Mesenchymal stem cell (in vitro differentiated cells and primary cell): ENCODE measurements at regions not wholly inside any gene's neighbourhood (a gene's known extent, or its start where the extent isn't known, plus 50 kb on each side); places are given as distances from the start of the nearest gene placed in this dataset.

ENCODE experiments used
- DNase-seq: peaks from one replicate; pipeline ENCODE4 v3.0.0-alpha.2; 2013
- H2AFZ ChIP-seq: one replicate; pipeline ENCODE4 v1.6.1; 2013; ENCODE audit warnings: low read depth, mild to moderate bottlenecking, control low read depth, inconsistent platforms, low read length, moderate library complexity
- H2AK5ac ChIP-seq: 2 replicates; pipeline ENCODE4 v1.6.1; 2013; ENCODE audit warnings: low read length, moderate library complexity, mild to moderate bottlenecking, inconsistent platforms; ENCODE audit not compliant: severe bottlenecking
- H2BK120ac ChIP-seq: one replicate; pipeline ENCODE4 v1.6.1; 2013; ENCODE audit warnings: low read depth, mild to moderate bottlenecking, inconsistent platforms, low read length, moderate library complexity
- H2BK12ac ChIP-seq, 2 experiments: one replicate each; pipeline ENCODE4 v1.6.1; 2013; ENCODE audit warnings: inconsistent platforms in 2 of 2, low read length in 2 of 2, mild to moderate bottlenecking in 2 of 2, moderate library complexity in 2 of 2, control low read depth in 1 of 2
- H2BK15ac ChIP-seq: one replicate; pipeline ENCODE4 v1.6.1; 2013; ENCODE audit warnings: mild to moderate bottlenecking, low read depth, inconsistent platforms; ENCODE audit not compliant: poor library complexity, severe bottlenecking
- H2BK5ac ChIP-seq: 2 replicates; pipeline ENCODE4 v1.6.1; 2013; ENCODE audit warnings: low read depth, mild to moderate bottlenecking, low read length, control low read depth, inconsistent platforms; ENCODE audit not compliant: poor library complexity, severe bottlenecking
- H3K14ac ChIP-seq, 2 experiments: one replicate each; pipeline ENCODE4 v1.6.1; 2013; ENCODE audit warnings: inconsistent platforms in 2 of 2, low read length in 2 of 2, control low read depth in 1 of 2, mild to moderate bottlenecking in 1 of 2, moderate library complexity in 1 of 2
- H3K18ac ChIP-seq, 2 experiments: one replicate each; pipeline ENCODE4 v1.6.1; 2013; ENCODE audit warnings: inconsistent platforms in 2 of 2, low read length in 2 of 2, control low read depth in 1 of 2, low read depth in 1 of 2, mild to moderate bottlenecking in 1 of 2
- H3K23ac ChIP-seq, 2 experiments: one replicate each; pipeline ENCODE4 v1.6.1; 2013; ENCODE audit warnings: inconsistent platforms in 2 of 2, low read length in 2 of 2, mild to moderate bottlenecking in 2 of 2, moderate library complexity in 2 of 2, control low read depth in 1 of 2
- H3K27ac ChIP-seq: 2 replicates; pipeline ENCODE4 v1.5.1; 2013; ENCODE audit warnings: mild to moderate bottlenecking, moderate library complexity, low read length, control low read depth, inconsistent platforms; ENCODE audit not compliant: poor library complexity, severe bottlenecking
- H3K27me3 ChIP-seq, 2 experiments: 2 replicates each; pipeline versions ENCODE4 v1.6.1 to v1.7.0; 2013; ENCODE audit warnings: low read length in 2 of 2, mild to moderate bottlenecking in 2 of 2, moderate library complexity in 2 of 2, control low read depth in 1 of 2, inconsistent platforms in 1 of 2; ENCODE audit not compliant: control insufficient read depth in 1 of 2, insufficient read depth in 1 of 2
- H3K36me3 ChIP-seq, 2 experiments: 2 replicates each; pipeline versions ENCODE4 v1.6.1 to v1.7.0; 2013; ENCODE audit warnings: low read length in 2 of 2, control low read depth in 1 of 2, inconsistent platforms in 1 of 2, low read depth in 1 of 2, mild to moderate bottlenecking in 1 of 2; ENCODE audit not compliant: insufficient read depth in 2 of 2, control insufficient read depth in 1 of 2
- H3K4ac ChIP-seq, 2 experiments: one replicate each; pipeline ENCODE4 v1.6.1; 2013; ENCODE audit warnings: inconsistent platforms in 2 of 2, low read length in 2 of 2, mild to moderate bottlenecking in 2 of 2, moderate library complexity in 2 of 2, control low read depth in 1 of 2, low read depth in 1 of 2
- H3K4me1 ChIP-seq: 2 replicates; pipeline ENCODE4 v1.6.1; 2013; ENCODE audit warnings: low read depth, low read length, control low read depth; ENCODE audit not compliant: control insufficient read depth, insufficient read depth
- H3K4me2 ChIP-seq: 2 replicates; pipeline ENCODE4 v1.6.1; 2013; ENCODE audit warnings: low read length, mild to moderate bottlenecking, inconsistent platforms; ENCODE audit not compliant: poor library complexity, severe bottlenecking
- H3K4me3 ChIP-seq, 2 experiments: 2 replicates each; pipeline versions ENCODE4 v1.5.1 to v1.7.0; 2013; ENCODE audit warnings: low read length in 2 of 2, mild to moderate bottlenecking in 2 of 2, control low read depth in 1 of 2, low read depth in 1 of 2; ENCODE audit not compliant: insufficient read depth in 1 of 2
- H3K79me1 ChIP-seq: replicated peaks from 2 replicates; pipeline ENCODE4 v1.6.1; 2013; ENCODE audit warnings: mild to moderate bottlenecking, control low read depth, low read length, inconsistent platforms; ENCODE audit not compliant: poor library complexity, severe bottlenecking
- H3K9ac ChIP-seq: 2 replicates; pipeline ENCODE4 v1.7.0; 2013; ENCODE audit warnings: mild to moderate bottlenecking, low read length, moderate library complexity
- H3K9me3 ChIP-seq: 2 replicates; pipeline ENCODE4 v1.7.0; 2013; ENCODE audit warnings: mild to moderate bottlenecking, low read length; ENCODE audit not compliant: control insufficient read depth
- H4K8ac ChIP-seq: one replicate; pipeline ENCODE4 v1.6.1; 2013; ENCODE audit warnings: inconsistent platforms, mild to moderate bottlenecking, low read length, moderate library complexity
- H4K91ac ChIP-seq: one replicate; pipeline ENCODE4 v1.6.1; 2013; ENCODE audit warnings: mild to moderate bottlenecking, low read length, inconsistent platforms
- WGBS: methylation state at CpG from one replicate; pipeline ENCODE4 v1.1.7; 2013; ENCODE audit warnings: mixed read lengths; 5-methylcytosine and 5-hydroxymethylcytosine counted together

GRCh38 chr10:4262870-4263600 is 478.0 kb upstream of the KLF6 start:
- no peaks in the 10 kb centered on the region for H3K79me1 ChIP-seq
- no peak overlapping the region for H4K8ac ChIP-seq
- H2AK5ac ChIP-seq: no peak overlapping the region
- H3K4me3 ChIP-seq: no peak overlapping the region
- no peak overlapping the region for H3K14ac ChIP-seq
- H3K27me3 ChIP-seq: no peaks in the 10 kb centered on the region
- H4K91ac ChIP-seq: no peak overlapping the region
- no peak overlapping the region for H3K23ac ChIP-seq
- H3K4ac ChIP-seq: peak overlapping the region in 1 of 2 experiments; percentile 95
- peak overlapping the region in 1 of 2 experiments; percentile 95 for H3K18ac ChIP-seq
- DNase-seq: peak; percentile 37
- no peaks in the 10 kb centered on the region for H3K9me3 ChIP-seq
- H2BK12ac ChIP-seq: peak overlapping the region in 1 of 2 experiments; percentile 97
- H2BK5ac ChIP-seq: no peak overlapping the region
- H2BK120ac ChIP-seq: no peak overlapping the region
- 83% methylated on average over 3 of the region's 4 CpGs for WGBS
- H3K4me1 ChIP-seq: peaks cover 5% of the 10 kb centered on the region
- peak overlapping the region; percentile 39 for H2BK15ac ChIP-seq
- no peak overlapping the region for H2AFZ ChIP-seq
- H3K9ac ChIP-seq: no peak overlapping the region
- H3K27ac ChIP-seq: no peak overlapping the region
- H3K36me3 ChIP-seq: no peaks in the 10 kb centered on the region
- H3K4me2 ChIP-seq: no peak overlapping the region

GRCh38 chr10:4262449-4262848 is 477.4 kb upstream of the KLF6 start:
- H4K8ac ChIP-seq: no peak overlapping the region
- no peaks in the 10 kb centered on the region for H3K36me3 ChIP-seq
- no peak overlapping the region for H3K14ac ChIP-seq
- H3K27ac ChIP-seq: no peak overlapping the region
- H3K4ac ChIP-seq: no peak overlapping the region
- no peaks in the 10 kb centered on the region for H3K79me1 ChIP-seq
- no peak overlapping the region for H2BK15ac ChIP-seq
- H2AK5ac ChIP-seq: no peak overlapping the region
- no peak overlapping the region for H2BK12ac ChIP-seq
- H3K18ac ChIP-seq: peak overlapping the region in 1 of 2 experiments; percentile 48
- no peak for DNase-seq
- no peak overlapping the region for H3K4me3 ChIP-seq
- H3K9me3 ChIP-seq: no peaks in the 10 kb centered on the region
- no peak overlapping the region for H3K23ac ChIP-seq
- H3K27me3 ChIP-seq: no peaks in the 10 kb centered on the region
- no peak overlapping the region for H2BK5ac ChIP-seq
- H3K9ac ChIP-seq: no peak overlapping the region
- no peak overlapping the region for H2BK120ac ChIP-seq
- no peak overlapping the region for H4K91ac ChIP-seq
- WGBS: 79% methylated on average over 4 of the region's 4 CpGs
- H3K4me2 ChIP-seq: no peak overlapping the region
- no peak overlapping the region for H2AFZ ChIP-seq
- peaks cover 7% of the 10 kb centered on the region for H3K4me1 ChIP-seq

- Histone ChIP-seq H3K79me1 (no peaks in the 10 kb centered on the region), H2BK120ac (no peak overlapping the region), H3K23ac (no peak overlapping the region), H2AK5ac (no peak overlapping the region), H2BK15ac (no peak overlapping the region), H3K4me1 (peaks cover 7% of the 10 kb centered on the region), H3K4me3 (peak overlapping the region in 1 of 2 experiments; percentile 35), H3K27me3 (no peaks in the 10 kb centered on the region), H4K8ac (no peak overlapping the region), H4K91ac (no peak overlapping the region), H3K9me3 (peaks cover 5% of the 10 kb centered on the region), H3K27ac (no peak overlapping the region), H3K9ac (peak overlapping the region; percentile 28), H3K4ac (no peak overlapping the region), H2BK5ac (no peak overlapping the region), H3K4me2 (no peak overlapping the region), H3K18ac (no peak overlapping the region), H3K36me3 (no peaks in the 10 kb centered on the region), H3K14ac (no peak overlapping the region), H2AFZ (no peak overlapping the region), H2BK12ac (no peak overlapping the region)
- DNase-seq: peak; percentile 50
- 100% methylated on average over 1 of the region's 4 CpGs for WGBS
Observed at GRCh38 chr10:4260483-4261124, 475.6 kb upstream of the KLF6 start.

- Histone ChIP-seq H3K4me2 (no peak overlapping the region), H2BK12ac (peak overlapping the region; percentile 75 to 82), H3K79me1 (no peaks in the 10 kb centered on the region), H2BK120ac (peak overlapping the region; percentile 42), H2AFZ (no peak overlapping the region), H2BK15ac (no peak overlapping the region), H3K18ac (peak overlapping the region; percentile 55 to 80), H3K36me3 (no peaks in the 10 kb centered on the region), H3K9ac (no peak overlapping the region), H3K14ac (peak overlapping the region in 1 of 2 experiments; percentile 85), H4K91ac (peak overlapping the region; percentile 87), H3K4me1 (peaks cover 3% of the 10 kb centered on the region), H3K23ac (no peak overlapping the region), H4K8ac (peak overlapping the region; percentile 76), H3K4ac (peak overlapping the region in 1 of 2 experiments; percentile 19), H3K27ac (no peak overlapping the region), H3K4me3 (no peak overlapping the region), H3K27me3 (no peaks in the 10 kb centered on the region), H3K9me3 (peaks cover 5% of the 10 kb centered on the region), H2AK5ac (no peak overlapping the region), H2BK5ac (no peak overlapping the region)
- 94% methylated on average over 14 of the region's 14 CpGs for WGBS
- no peak for DNase-seq
Observed at GRCh38 chr10:4257939-4258465, 473.0 kb upstream of the KLF6 start.
